ENCODE measurements at regions not wholly inside any gene's neighbourhood (a gene's known extent, or its start where the extent isn't known, plus 50 kb on each side); places are given as distances from the start of the nearest gene placed in this dataset.

- ATAC-seq = no peak
- no peak overlapping the region for H3K27ac ChIP-seq
- no peaks in the 10 kb centered on the region for H3K27me3 ChIP-seq
- H3K4me1 ChIP-seq = peaks cover 2 to 19% (median 4%) of the 10 kb centered on the region in 3 donors
- H3K9me3 ChIP-seq = no peaks in the 10 kb centered on the region
- no peaks in the 10 kb centered on the region for H3K36me3 ChIP-seq
- 98% methylated on average over 6 of the region's 6 CpGs; no CpG with 5 or more reads in 1 of the 2 donors for WGBS, 2 donors (ENCODE audit: low coverage in 1 of 2)
- H3K4me3 ChIP-seq = no peak overlapping the region
- TF ChIP-seq EP300 (IDR thresholded peaks at IDR 0.05) (no peak), CTCF (IDR thresholded peaks at IDR 0.05) (no peak), POLR2AphosphoS5 (IDR thresholded peaks at IDR 0.05) (no peak), POLR2A (IDR thresholded peaks at IDR 0.05) (no peak)
Measured at GRCh38 chr11:19639603-19640105, 73.0 kb upstream of the NAV2 start.

GRCh38 chr11:19635332-19635731 lies 77.3 kb upstream of the NAV2 start:
- Histone ChIP-seq H3K36me3 (no peaks in the 10 kb centered on the region), H3K4me1 (peaks cover 0 to 26% (median 0%) of the 10 kb centered on the region in 3 donors), H3K27ac (no peak overlapping the region), H3K27me3 (no peaks in the 10 kb centered on the region), H3K9me3 (no peaks in the 10 kb centered on the region), H3K4me3 (no peak overlapping the region)
- TF ChIP-seq CTCF (IDR thresholded peaks at IDR 0.05) = no peak
- TF ChIP-seq EP300 (IDR thresholded peaks at IDR 0.05) = no peak
- TF ChIP-seq POLR2AphosphoS5 (IDR thresholded peaks at IDR 0.05) = no peak
- TF ChIP-seq POLR2A (IDR thresholded peaks at IDR 0.05) = no peak
- WGBS, 2 donors (ENCODE audit: low coverage in 1 of 2) = 94 to 95% methylated on average over 3 of the region's 3 CpGs
- ATAC-seq = no peak

- no peaks in the 10 kb centered on the region for H3K9me3 ChIP-seq
- H3K27ac ChIP-seq = peak overlapping the region; percentile 48 to 71 (median 56)
- 60 to 80% methylated on average over 1 of the region's 7 CpGs for WGBS, 2 donors (ENCODE audit: low coverage in 1 of 2)
- TF ChIP-seq CTCF (IDR thresholded peaks at IDR 0.05) (no peak), POLR2A (IDR thresholded peaks at IDR 0.05) (no peak), EP300 (IDR thresholded peaks at IDR 0.05) (no peak), POLR2AphosphoS5 (IDR thresholded peaks at IDR 0.05) (peak; percentile 66)
- H3K4me1 ChIP-seq = peaks cover 3 to 35% (median 6%) of the 10 kb centered on the region in 3 donors
- H3K4me3 ChIP-seq = no peak overlapping the region
- no peaks in the 10 kb centered on the region for H3K27me3 ChIP-seq
- no peaks in the 10 kb centered on the region for H3K36me3 ChIP-seq
- peak; percentile 93 for ATAC-seq
Measured at GRCh38 chr11:19633276-19633675, 79.4 kb upstream of the NAV2 start.

GRCh38 chr11:19632499-19632834 lies 80.2 kb upstream of the NAV2 start:
- TF ChIP-seq POLR2A (IDR thresholded peaks at IDR 0.05) (no peak), CTCF (IDR thresholded peaks at IDR 0.05) (no peak), POLR2AphosphoS5 (IDR thresholded peaks at IDR 0.05) (no peak), EP300 (IDR thresholded peaks at IDR 0.05) (no peak)
- peaks cover 3 to 43% (median 10%) of the 10 kb centered on the region in 3 donors for H3K4me1 ChIP-seq
- ATAC-seq = no peak
- H3K36me3 ChIP-seq = no peaks in the 10 kb centered on the region
- no peaks in the 10 kb centered on the region for H3K27me3 ChIP-seq
- H3K27ac ChIP-seq = peak overlapping the region in 2 of 4 donors; percentile 48 to 71
- no peaks in the 10 kb centered on the region for H3K9me3 ChIP-seq
- 66 to 75% methylated on average over 3 of the region's 3 CpGs for WGBS, 2 donors (ENCODE audit: low coverage in 1 of 2)
- no peak overlapping the region for H3K4me3 ChIP-seq

- Histone ChIP-seq H3K27ac (peak overlapping the region in 2 of 4 donors; percentile 2 to 71), H3K4me3 (no peak overlapping the region), H3K9me3 (no peaks in the 10 kb centered on the region), H3K36me3 (no peaks in the 10 kb centered on the region), H3K27me3 (no peaks in the 10 kb centered on the region), H3K4me1 (peaks cover 3 to 46% (median 10%) of the 10 kb centered on the region in 3 donors)
- 66 to 85% methylated on average over 4 to 7 of the region's 9 CpGs for WGBS, 2 donors (ENCODE audit: low coverage in 1 of 2)
- no peak for TF ChIP-seq EP300 (IDR thresholded peaks at IDR 0.05)
- no peak for TF ChIP-seq POLR2AphosphoS5 (IDR thresholded peaks at IDR 0.05)
- no peak for TF ChIP-seq CTCF (IDR thresholded peaks at IDR 0.05)
- TF ChIP-seq POLR2A (IDR thresholded peaks at IDR 0.05) = no peak
- ATAC-seq = no peak
Measured at GRCh38 chr11:19631712-19632498, 80.7 kb upstream of the NAV2 start.

All from gastroesophageal sphincter (tissue), 4 donors.